ENCODE measurements at regions not wholly inside any gene's neighbourhood (a gene's known extent, or its start where the extent isn't known, plus 50 kb on each side); places are given as distances from the start of the nearest gene placed in this dataset.

DNA sequence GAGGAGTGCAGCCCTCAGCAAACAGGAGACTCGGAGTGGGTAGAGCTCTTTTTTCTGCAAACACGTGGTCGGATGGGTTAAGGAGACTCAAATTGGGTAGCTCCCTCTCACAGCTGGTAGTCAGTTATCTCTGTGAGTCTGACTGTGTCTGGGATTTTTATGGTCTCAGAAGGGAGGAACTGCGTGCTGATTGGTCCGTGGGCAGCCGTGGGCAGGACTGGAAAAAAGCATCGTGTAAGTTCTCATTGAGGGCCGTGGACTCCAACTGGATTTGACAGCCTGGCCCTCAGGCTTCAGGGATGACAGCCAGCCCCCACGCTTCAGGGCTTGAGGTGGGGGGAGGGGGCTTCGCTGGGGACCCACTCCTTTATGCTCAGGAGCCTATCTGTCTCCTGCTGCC, 463.9 kb downstream of the EPHA3 start:
- TF ChIP-seq, protein P1, sequence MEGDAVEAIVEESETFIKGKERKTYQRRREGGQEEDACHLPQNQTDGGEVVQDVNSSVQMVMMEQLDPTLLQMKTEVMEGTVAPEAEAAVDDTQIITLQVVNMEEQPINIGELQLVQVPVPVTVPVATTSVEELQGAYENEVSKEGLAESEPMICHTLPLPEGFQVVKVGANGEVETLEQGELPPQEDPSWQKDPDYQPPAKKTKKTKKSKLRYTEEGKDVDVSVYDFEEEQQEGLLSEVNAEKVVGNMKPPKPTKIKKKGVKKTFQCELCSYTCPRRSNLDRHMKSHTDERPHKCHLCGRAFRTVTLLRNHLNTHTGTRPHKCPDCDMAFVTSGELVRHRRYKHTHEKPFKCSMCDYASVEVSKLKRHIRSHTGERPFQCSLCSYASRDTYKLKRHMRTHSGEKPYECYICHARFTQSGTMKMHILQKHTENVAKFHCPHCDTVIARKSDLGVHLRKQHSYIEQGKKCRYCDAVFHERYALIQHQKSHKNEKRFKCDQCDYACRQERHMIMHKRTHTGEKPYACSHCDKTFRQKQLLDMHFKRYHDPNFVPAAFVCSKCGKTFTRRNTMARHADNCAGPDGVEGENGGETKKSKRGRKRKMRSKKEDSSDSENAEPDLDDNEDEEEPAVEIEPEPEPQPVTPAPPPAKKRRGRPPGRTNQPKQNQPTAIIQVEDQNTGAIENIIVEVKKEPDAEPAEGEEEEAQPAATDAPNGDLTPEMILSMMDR (IDR thresholded peaks at IDR 0.05; ENCODE audit: poor library complexity), result no peak
- TF ChIP-seq EZH2 (IDR thresholded peaks at IDR 0.05; ENCODE audit: borderline replicate concordance) (no peak), EZH2phosphoT487 (IDR thresholded peaks at IDR 0.05; ENCODE audit: low read depth, severe bottlenecking, unreplicated experiment) (no peak)

All from hepatocyte (in vitro differentiated cells).